Neural progenitor cell (in vitro differentiated cells): ENCODE measurements at regions not wholly inside any gene's neighbourhood (a gene's known extent, or its start where the extent isn't known, plus 50 kb on each side); places are given as distances from the start of the nearest gene placed in this dataset.

Experiments
- DNase-seq: peaks from one replicate; pipeline ENCODE4 v3.0.0-alpha.2; 2016; ENCODE audit warnings: low spot score
- H2AFZ ChIP-seq: fragments of 200-600 bp; sonication (generic); replicated peaks from 2 replicates; pipeline ENCODE4 v1.6.1; 2016; ENCODE audit warnings: antibody characterized with exemption
- H3F3A ChIP-seq: fragments of 200-600 bp; sonication (generic); 2 replicates; pipeline ENCODE4 v1.6.1; 2016; ENCODE audit warnings: antibody characterized with exemption, low read depth
- H3K27ac ChIP-seq: fragments of 200-600 bp; sonication (generic); 2 replicates; pipeline ENCODE4 v1.5.1; 2016; ENCODE audit warnings: mild to moderate bottlenecking
- H3K27me3 ChIP-seq: fragments of 200-600 bp; sonication (generic); 2 replicates; pipeline ENCODE4 v1.6.1; 2016; ENCODE audit warnings: mild to moderate bottlenecking, moderate library complexity
- H3K36me3 ChIP-seq: fragments of 200-600 bp; sonication (generic); 2 replicates; pipeline ENCODE4 v1.5.1; 2016
- H3K4me1 ChIP-seq: fragments of 200-600 bp; sonication (generic); 2 replicates; pipeline ENCODE4 v1.6.1; 2016; ENCODE audit warnings: mixed run types
- H3K4me2 ChIP-seq: fragments of 200-600 bp; sonication (generic); 2 replicates; pipeline ENCODE4 v1.6.1; 2016
- H3K4me3 ChIP-seq: fragments of 200-600 bp; sonication (generic); 2 replicates; pipeline ENCODE4 v1.5.1; 2016
- H3K79me2 ChIP-seq: fragments of 200-600 bp; sonication (generic); 2 replicates; pipeline ENCODE4 v1.6.1; 2016; ENCODE audit warnings: low read depth
- H3K9ac ChIP-seq: fragments of 200-600 bp; sonication (generic); 2 replicates; pipeline ENCODE4 v1.6.1; 2016
- H3K9me3 ChIP-seq: fragments of 200-600 bp; sonication (generic); 2 replicates; pipeline ENCODE4 v1.5.1; 2016; ENCODE audit warnings: low read depth
- H4K20me1 ChIP-seq: fragments of 200-600 bp; sonication (generic); 2 replicates; pipeline ENCODE4 v1.6.1; 2016; ENCODE audit warnings: low read depth
- H3K27ac Mint-ChIP-seq: 3 replicates; pipeline ENCODE4 v1.8.0; 2021; ENCODE audit warnings: mixed read lengths
- H3K27me3 Mint-ChIP-seq: 2 replicates; pipeline ENCODE4 v1.8.0; 2022; ENCODE audit warnings: low read depth, mild to moderate bottlenecking, inconsistent platforms, moderate library complexity, mixed read lengths; ENCODE audit not compliant: insufficient read depth
- H3K36me3 Mint-ChIP-seq: 3 replicates; pipeline ENCODE4 v1.8.0; 2021; ENCODE audit warnings: mixed read lengths
- H3K4me1 Mint-ChIP-seq: 3 replicates; pipeline ENCODE4 v1.8.0; 2021; ENCODE audit warnings: mixed read lengths
- H3K4me3 Mint-ChIP-seq: 3 replicates; pipeline ENCODE4 v1.8.0; 2021; ENCODE audit warnings: mild to moderate bottlenecking, moderate library complexity, mixed read lengths
- H3K9me3 Mint-ChIP-seq: 3 replicates; pipeline ENCODE4 v1.8.0; 2020; ENCODE audit warnings: mixed read lengths
- CTCF ChIP-seq: fragments of 200-600 bp; sonication (generic); IDR thresholded peaks from 2 replicates; pipeline ENCODE4 v1.5.1; 2017; ENCODE audit warnings: antibody characterized with exemption, mild to moderate bottlenecking
- EZH2 ChIP-seq: fragments of 200-600 bp; sonication (generic); IDR thresholded peaks from 2 replicates; pipeline ENCODE4 v1.6.1; 2017; ENCODE audit warnings: antibody characterized with exemption, mild to moderate bottlenecking, moderate library complexity
- EZH2phosphoT487 ChIP-seq: fragments of 200-600 bp; sonication (generic); IDR thresholded peaks from 2 replicates; pipeline ENCODE4 v1.6.1; 2017; ENCODE audit warnings: antibody characterized with exemption

GRCh38 chr3:3984053-3984452 is 184.8 kb downstream of the LRRN1 start:
- H3K79me2 ChIP-seq: no peaks in the 10 kb centered on the region
- H3K4me2 ChIP-seq: no peak overlapping the region
- H3K27ac ChIP-seq: no peak overlapping the region
- no peaks in the 10 kb centered on the region for H4K20me1 ChIP-seq
- H3K27me3 ChIP-seq: no peaks in the 10 kb centered on the region
- H3K27me3 Mint-ChIP-seq: no peaks in the 10 kb centered on the region
- H3K4me1 Mint-ChIP-seq: no peaks in the 10 kb centered on the region
- no peaks in the 10 kb centered on the region for H3K9me3 ChIP-seq
- H3K4me3 Mint-ChIP-seq: no peak overlapping the region
- no peaks in the 10 kb centered on the region for H3F3A ChIP-seq
- no peak for DNase-seq
- no peak for TF ChIP-seq EZH2phosphoT487
- no peak for TF ChIP-seq EZH2
- TF ChIP-seq CTCF: no peak
- no peaks in the 10 kb centered on the region for H3K9me3 Mint-ChIP-seq
- no peak overlapping the region for H3K4me3 ChIP-seq
- H3K27ac Mint-ChIP-seq: no peak overlapping the region
- no peaks in the 10 kb centered on the region for H3K36me3 ChIP-seq
- H3K36me3 Mint-ChIP-seq: no peaks in the 10 kb centered on the region
- no peak overlapping the region for H2AFZ ChIP-seq
- H3K9ac ChIP-seq: no peak overlapping the region
- no peaks in the 10 kb centered on the region for H3K4me1 ChIP-seq

GRCh38 chr3:3991598-3991997 is 192.4 kb downstream of the LRRN1 start:
- Mint-ChIP-seq H3K27ac (no peak overlapping the region), H3K4me1 (no peaks in the 10 kb centered on the region), H3K27me3 (no peaks in the 10 kb centered on the region), H3K4me3 (no peak overlapping the region), H3K9me3 (peaks cover 24% of the 10 kb centered on the region), H3K36me3 (peaks cover 2% of the 10 kb centered on the region)
- TF ChIP-seq EZH2: no peak
- TF ChIP-seq CTCF: no peak
- no peak for TF ChIP-seq EZH2phosphoT487
- H3K36me3 ChIP-seq: no peaks in the 10 kb centered on the region
- no peak overlapping the region for H3K4me3 ChIP-seq
- no peak for DNase-seq
- no peak overlapping the region for H2AFZ ChIP-seq
- H3K9ac ChIP-seq: no peak overlapping the region
- H4K20me1 ChIP-seq: no peaks in the 10 kb centered on the region
- no peaks in the 10 kb centered on the region for H3K9me3 ChIP-seq
- H3K4me2 ChIP-seq: no peak overlapping the region
- H3K79me2 ChIP-seq: no peaks in the 10 kb centered on the region
- no peak overlapping the region for H3K27ac ChIP-seq
- no peaks in the 10 kb centered on the region for H3K4me1 ChIP-seq
- no peaks in the 10 kb centered on the region for H3K27me3 ChIP-seq
- no peaks in the 10 kb centered on the region for H3F3A ChIP-seq

GRCh38 chr3:3992312-3992874 is 193.2 kb downstream of the LRRN1 start:
- Mint-ChIP-seq H3K9me3 (peaks cover 30% of the 10 kb centered on the region), H3K4me1 (no peaks in the 10 kb centered on the region), H3K36me3 (peaks cover 2% of the 10 kb centered on the region), H3K4me3 (no peak overlapping the region), H3K27ac (no peak overlapping the region), H3K27me3 (no peaks in the 10 kb centered on the region)
- H3K4me2 ChIP-seq: no peak overlapping the region
- no peaks in the 10 kb centered on the region for H3K4me1 ChIP-seq
- no peak overlapping the region for H3K27ac ChIP-seq
- H3K9ac ChIP-seq: no peak overlapping the region
- no peak for TF ChIP-seq CTCF
- no peak for TF ChIP-seq EZH2phosphoT487
- no peak for TF ChIP-seq EZH2
- H4K20me1 ChIP-seq: no peaks in the 10 kb centered on the region
- H3K9me3 ChIP-seq: no peaks in the 10 kb centered on the region
- H3K36me3 ChIP-seq: no peaks in the 10 kb centered on the region
- no peaks in the 10 kb centered on the region for H3K79me2 ChIP-seq
- H3K4me3 ChIP-seq: no peak overlapping the region
- no peak overlapping the region for H2AFZ ChIP-seq
- no peaks in the 10 kb centered on the region for H3F3A ChIP-seq
- H3K27me3 ChIP-seq: no peaks in the 10 kb centered on the region
- DNase-seq: no peak
